ENCODE measurements at regions not wholly inside any gene's neighbourhood (a gene's known extent, or its start where the extent isn't known, plus 50 kb on each side); places are given as distances from the start of the nearest gene placed in this dataset.

DNA sequence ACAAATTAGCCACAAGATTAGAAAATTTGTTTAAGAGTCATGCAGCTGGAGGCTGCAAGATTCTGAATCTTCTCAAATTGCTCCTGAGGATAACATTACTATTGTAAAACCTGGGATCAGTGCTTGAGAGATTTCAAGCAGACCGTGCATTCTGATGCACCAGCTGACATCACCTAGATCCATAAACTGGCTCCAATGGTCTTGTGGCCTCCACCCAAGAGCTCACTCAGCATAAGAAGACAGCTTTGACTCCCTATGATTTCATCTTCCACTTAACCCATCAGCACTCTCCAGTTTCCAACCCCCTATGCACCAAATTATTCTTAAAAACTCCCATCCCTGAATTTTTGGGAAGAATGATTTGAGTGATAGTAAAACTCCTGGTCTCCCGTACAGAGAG lies 1007.9 kb upstream of the TENM4 start:
- no peak for TF ChIP-seq ZFX (IDR thresholded peaks at IDR 0.05; ENCODE audit: borderline replicate concordance)
- TF ChIP-seq, protein P1, sequence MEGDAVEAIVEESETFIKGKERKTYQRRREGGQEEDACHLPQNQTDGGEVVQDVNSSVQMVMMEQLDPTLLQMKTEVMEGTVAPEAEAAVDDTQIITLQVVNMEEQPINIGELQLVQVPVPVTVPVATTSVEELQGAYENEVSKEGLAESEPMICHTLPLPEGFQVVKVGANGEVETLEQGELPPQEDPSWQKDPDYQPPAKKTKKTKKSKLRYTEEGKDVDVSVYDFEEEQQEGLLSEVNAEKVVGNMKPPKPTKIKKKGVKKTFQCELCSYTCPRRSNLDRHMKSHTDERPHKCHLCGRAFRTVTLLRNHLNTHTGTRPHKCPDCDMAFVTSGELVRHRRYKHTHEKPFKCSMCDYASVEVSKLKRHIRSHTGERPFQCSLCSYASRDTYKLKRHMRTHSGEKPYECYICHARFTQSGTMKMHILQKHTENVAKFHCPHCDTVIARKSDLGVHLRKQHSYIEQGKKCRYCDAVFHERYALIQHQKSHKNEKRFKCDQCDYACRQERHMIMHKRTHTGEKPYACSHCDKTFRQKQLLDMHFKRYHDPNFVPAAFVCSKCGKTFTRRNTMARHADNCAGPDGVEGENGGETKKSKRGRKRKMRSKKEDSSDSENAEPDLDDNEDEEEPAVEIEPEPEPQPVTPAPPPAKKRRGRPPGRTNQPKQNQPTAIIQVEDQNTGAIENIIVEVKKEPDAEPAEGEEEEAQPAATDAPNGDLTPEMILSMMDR (IDR thresholded peaks at IDR 0.05), result no peak
- H3K27ac ChIP-seq, result no peak overlapping the region

GRCh38 chr11:80443177-80443576 lies 1002.3 kb upstream of the TENM4 start:
- TF ChIP-seq ZFX (IDR thresholded peaks at IDR 0.05; ENCODE audit: borderline replicate concordance), result no peak
- TF ChIP-seq, protein P1 (IDR thresholded peaks at IDR 0.05), result no peak

GRCh38 chr11:80441821-80442220 lies 1001.0 kb upstream of the TENM4 start:
- TF ChIP-seq, protein P1 (IDR thresholded peaks at IDR 0.05), result no peak
- TF ChIP-seq ZFX (IDR thresholded peaks at IDR 0.05; ENCODE audit: borderline replicate concordance), result no peak
- no peak overlapping the region for H3K27ac ChIP-seq

More at GRCh38 chr11:80443177-80443576, 1002.3 kb upstream of the TENM4 start:
- no peak overlapping the region for H3K27ac ChIP-seq

DNA sequence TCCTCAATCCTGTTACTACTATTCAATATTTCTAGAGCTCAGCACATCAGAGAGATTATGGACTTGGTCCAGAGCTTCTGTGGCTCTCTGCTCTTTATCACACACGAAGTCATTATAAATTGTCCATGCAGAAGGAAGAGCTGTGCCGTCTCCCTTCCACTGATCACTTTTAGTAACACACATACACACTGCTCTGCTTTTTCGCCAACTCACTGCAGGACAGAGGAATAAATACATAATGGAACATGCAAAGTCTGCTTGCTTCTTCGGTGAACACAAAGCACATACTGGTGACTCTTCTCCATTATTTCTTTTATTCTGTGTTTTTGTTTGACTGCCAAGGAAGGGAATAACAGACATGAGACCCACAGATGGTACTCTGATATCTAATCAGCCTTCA lies 1000.0 kb upstream of the TENM4 start:
- TF ChIP-seq ZFX (IDR thresholded peaks at IDR 0.05; ENCODE audit: borderline replicate concordance), result no peak
- TF ChIP-seq, protein P1 (IDR thresholded peaks at IDR 0.05), result no peak
- no peak overlapping the region for H3K27ac ChIP-seq

DNA sequence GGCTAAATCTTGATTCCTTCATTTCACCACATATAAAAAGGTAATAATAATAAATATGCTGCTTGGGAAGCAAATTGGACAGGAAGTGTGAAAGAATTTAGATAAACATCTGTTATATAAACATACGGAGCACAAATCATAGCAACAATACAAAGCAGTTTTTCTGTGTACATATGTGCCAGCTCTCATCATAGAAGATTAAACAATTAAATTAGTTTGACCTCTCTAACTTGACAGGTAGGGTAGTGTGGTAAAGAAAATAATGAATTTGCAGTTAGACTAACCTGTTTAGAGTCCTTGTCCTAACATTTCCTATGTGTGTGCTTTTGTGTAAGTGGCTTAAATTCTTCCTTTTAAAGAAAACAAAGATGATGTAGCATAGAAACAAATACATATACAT lies 995.7 kb upstream of the TENM4 start:
- TF ChIP-seq, protein P1 (IDR thresholded peaks at IDR 0.05), result no peak
- TF ChIP-seq ZFX (IDR thresholded peaks at IDR 0.05; ENCODE audit: borderline replicate concordance), result no peak

DNA sequence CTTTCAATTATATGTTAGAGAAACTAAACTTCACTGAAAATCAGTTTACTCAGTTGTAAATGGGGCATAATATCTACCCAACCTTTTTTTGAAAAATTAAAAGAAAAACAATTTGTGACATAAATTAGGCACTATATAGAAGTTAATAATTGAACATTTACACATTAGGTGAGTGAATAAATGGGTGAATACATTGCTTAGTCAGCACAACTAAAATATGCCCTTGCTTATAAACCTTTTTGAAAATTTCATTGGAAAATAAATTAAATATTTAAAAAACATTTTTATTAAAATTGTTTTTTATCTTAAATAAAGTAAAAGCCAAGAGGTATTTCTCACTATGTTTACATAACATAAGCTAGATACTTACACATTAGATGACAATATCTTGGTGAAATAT lies 994.5 kb upstream of the TENM4 start:
- TF ChIP-seq, protein P1 (IDR thresholded peaks at IDR 0.05), result no peak
- TF ChIP-seq ZFX (IDR thresholded peaks at IDR 0.05; ENCODE audit: borderline replicate concordance), result no peak
- no peak overlapping the region for H3K27ac ChIP-seq

More for the DNA sequence above, 995.7 kb upstream of the TENM4 start:
- H3K27ac ChIP-seq, result no peak overlapping the region

GRCh38 chr11:80432057-80432456 lies 991.2 kb upstream of the TENM4 start:
- no peak for TF ChIP-seq ZFX (IDR thresholded peaks at IDR 0.05; ENCODE audit: borderline replicate concordance)
- TF ChIP-seq, protein P1 (IDR thresholded peaks at IDR 0.05), result no peak
- H3K27ac ChIP-seq, result no peak overlapping the region
